DOHH2 (cell line): ENCODE measurements at regions not wholly inside any gene's neighbourhood (a gene's known extent, or its start where the extent isn't known, plus 50 kb on each side); places are given as distances from the start of the nearest gene placed in this dataset.

Experiments
- H3F3A ChIP-seq: fragments of 200-600 bp; sonication (generic), shearing (Covaris generic); 2 replicates; pipeline ENCODE4 v1.6.0; 2016; ENCODE audit warnings: antibody characterized with exemption, mild to moderate bottlenecking; ENCODE audit not compliant: control insufficient read depth, insufficient read depth
- H3K27ac ChIP-seq: fragments of 200-600 bp; sonication (generic); 2 replicates; pipeline ENCODE4 v1.5.1; 2014; ENCODE audit warnings: low read depth, mild to moderate bottlenecking, low read length, moderate library complexity
- H3K27me3 ChIP-seq: fragments of 200-600 bp; sonication (generic); 2 replicates; pipeline ENCODE4 v1.6.1; 2014; ENCODE audit warnings: mild to moderate bottlenecking, low read length, mixed read lengths; ENCODE audit not compliant: control insufficient read depth
- H3K36me3 ChIP-seq: fragments of 200-600 bp; sonication (generic); 2 replicates; pipeline ENCODE4 v1.6.1; 2014; ENCODE audit warnings: mild to moderate bottlenecking, low read length, moderate library complexity, mixed read lengths; ENCODE audit not compliant: control insufficient read depth
- H3K4me1 ChIP-seq: fragments of 200-600 bp; sonication (generic); 2 replicates; pipeline ENCODE4 v1.6.1; 2014; ENCODE audit warnings: mild to moderate bottlenecking, low read length, mixed read lengths; ENCODE audit not compliant: control insufficient read depth
- H3K4me2 ChIP-seq: fragments of 200-600 bp; sonication (generic); 2 replicates; pipeline ENCODE4 v1.6.0; 2014; ENCODE audit warnings: mild to moderate bottlenecking, low read length, moderate library complexity
- H3K4me3 ChIP-seq: fragments of 200-600 bp; sonication (generic); 2 replicates; pipeline ENCODE4 v1.5.1; 2014; ENCODE audit warnings: mild to moderate bottlenecking, low read length, mixed read lengths
- H3K79me2 ChIP-seq: fragments of 200-600 bp; sonication (generic); 2 replicates; pipeline ENCODE4 v1.6.1; 2014; ENCODE audit warnings: mild to moderate bottlenecking, low read length, mixed read lengths; ENCODE audit not compliant: control insufficient read depth
- H3K9me2 ChIP-seq: fragments of 200-600 bp; sonication (generic); replicated peaks from 2 replicates; pipeline ENCODE4 v1.6.1; 2014; ENCODE audit warnings: mild to moderate bottlenecking, low read length, mixed read lengths; ENCODE audit not compliant: control insufficient read depth
- H3K9me3 ChIP-seq: fragments of 200-600 bp; sonication (generic); 2 replicates; pipeline ENCODE4 v1.6.1; 2014; ENCODE audit warnings: antibody characterized with exemption, low read length, mixed read lengths; ENCODE audit not compliant: control insufficient read depth, insufficient read depth
- H4K20me1 ChIP-seq: fragments of 200-600 bp; sonication (generic); 2 replicates; pipeline ENCODE4 v1.6.0; 2014; ENCODE audit warnings: low read depth, mild to moderate bottlenecking, antibody characterized with exemption, low read length, moderate library complexity; ENCODE audit not compliant: control insufficient read depth, insufficient read depth
- EZH2phosphoT487 ChIP-seq: fragments of 200-600 bp; sonication (generic); IDR thresholded peaks from 2 replicates; pipeline ENCODE4 v1.6.1; 2017; ENCODE audit warnings: borderline replicate concordance, mild to moderate bottlenecking, antibody characterized with exemption, low read length, moderate library complexity, mixed read lengths
- TF ChIP-seq, protein P1 (sequence below): fragments of 200-600 bp; sonication (generic); IDR thresholded peaks from one replicate; pipeline ENCODE4 v1.5.1; 2014; ENCODE audit warnings: antibody characterized with exemption, mild to moderate bottlenecking, low read depth, low read length; ENCODE audit not compliant: poor library complexity, severe bottlenecking

DNA sequence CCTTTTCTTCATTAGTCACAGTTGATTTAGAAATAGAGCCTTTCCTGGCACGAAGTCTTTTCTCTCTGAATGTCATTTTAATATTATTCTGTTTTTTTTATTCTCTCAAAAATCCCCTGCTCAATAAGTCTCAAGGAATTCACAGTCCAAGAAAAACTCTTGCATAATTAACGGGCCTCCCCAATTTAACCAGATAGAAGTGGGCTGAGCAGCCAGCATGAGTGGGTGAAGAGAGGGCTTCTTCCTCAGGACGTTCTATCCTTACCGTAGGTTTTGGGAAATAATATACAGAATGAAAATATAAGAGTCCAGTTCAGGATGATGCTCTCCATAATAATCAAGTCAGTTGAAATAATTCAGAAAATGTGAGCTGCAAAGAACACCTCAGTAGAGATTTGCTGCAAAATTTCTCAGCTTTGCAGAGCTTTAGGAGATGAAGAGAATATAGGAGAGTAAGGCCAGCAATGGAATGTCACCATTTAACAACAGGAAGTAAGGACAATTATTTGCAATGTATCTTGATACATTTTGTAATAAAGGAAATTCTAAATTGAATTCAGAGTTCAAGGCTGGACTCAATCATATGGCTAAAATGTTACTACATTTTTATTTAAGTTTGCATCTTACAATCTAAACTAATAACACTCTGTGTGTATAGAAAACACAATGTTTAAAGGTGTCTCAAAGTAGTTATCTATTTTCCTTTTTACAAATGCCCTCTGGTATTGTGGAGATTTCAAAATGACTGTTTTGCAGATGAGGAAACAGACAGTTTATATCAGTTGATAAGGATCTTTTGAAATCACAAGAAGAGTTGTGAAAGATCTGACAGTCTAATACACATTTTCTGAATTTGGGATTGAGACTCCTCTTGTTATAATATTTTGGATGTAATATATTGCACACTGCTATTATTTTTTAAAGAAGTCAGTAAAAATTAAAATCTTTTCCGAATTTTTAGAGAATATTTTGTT lies 1724.1 kb upstream of the SEL1L start:
- Histone ChIP-seq H3K4me1 (no peaks in the 10 kb centered on the region), H3K27ac (no peak overlapping the region)
- TF ChIP-seq EZH2phosphoT487 = no peak
- TF ChIP-seq, protein P1, sequence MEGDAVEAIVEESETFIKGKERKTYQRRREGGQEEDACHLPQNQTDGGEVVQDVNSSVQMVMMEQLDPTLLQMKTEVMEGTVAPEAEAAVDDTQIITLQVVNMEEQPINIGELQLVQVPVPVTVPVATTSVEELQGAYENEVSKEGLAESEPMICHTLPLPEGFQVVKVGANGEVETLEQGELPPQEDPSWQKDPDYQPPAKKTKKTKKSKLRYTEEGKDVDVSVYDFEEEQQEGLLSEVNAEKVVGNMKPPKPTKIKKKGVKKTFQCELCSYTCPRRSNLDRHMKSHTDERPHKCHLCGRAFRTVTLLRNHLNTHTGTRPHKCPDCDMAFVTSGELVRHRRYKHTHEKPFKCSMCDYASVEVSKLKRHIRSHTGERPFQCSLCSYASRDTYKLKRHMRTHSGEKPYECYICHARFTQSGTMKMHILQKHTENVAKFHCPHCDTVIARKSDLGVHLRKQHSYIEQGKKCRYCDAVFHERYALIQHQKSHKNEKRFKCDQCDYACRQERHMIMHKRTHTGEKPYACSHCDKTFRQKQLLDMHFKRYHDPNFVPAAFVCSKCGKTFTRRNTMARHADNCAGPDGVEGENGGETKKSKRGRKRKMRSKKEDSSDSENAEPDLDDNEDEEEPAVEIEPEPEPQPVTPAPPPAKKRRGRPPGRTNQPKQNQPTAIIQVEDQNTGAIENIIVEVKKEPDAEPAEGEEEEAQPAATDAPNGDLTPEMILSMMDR = no peak

DNA sequence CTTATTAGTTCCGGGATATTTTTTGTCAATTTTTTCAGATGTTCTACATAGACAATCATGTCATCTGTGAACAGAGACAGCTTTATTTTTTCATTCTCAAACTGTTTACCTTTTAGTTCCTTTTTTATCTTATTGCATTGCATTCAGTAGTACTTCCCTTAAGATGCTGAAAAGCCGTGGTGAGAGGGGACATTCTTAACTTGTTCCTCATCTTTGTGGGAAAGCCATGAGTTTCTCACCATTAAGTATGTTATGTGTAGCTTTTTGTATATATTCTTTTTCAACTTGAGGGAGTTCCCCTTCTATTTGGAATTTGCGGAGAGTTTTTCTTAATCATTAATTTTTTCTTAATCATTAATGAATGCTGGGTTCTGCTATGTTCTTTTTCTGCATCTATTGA lies 1727.1 kb upstream of the SEL1L start:
- H3F3A ChIP-seq = no peaks in the 10 kb centered on the region

More for the DNA sequence above, 1724.1 kb upstream of the SEL1L start:
- no peaks in the 10 kb centered on the region for H3K36me3 ChIP-seq
- H4K20me1 ChIP-seq = no peaks in the 10 kb centered on the region
- H3K27me3 ChIP-seq = no peaks in the 10 kb centered on the region
- no peaks in the 10 kb centered on the region for H3K79me2 ChIP-seq
- no peaks in the 10 kb centered on the region for H3K9me2 ChIP-seq
- H3K9me3 ChIP-seq = no peaks in the 10 kb centered on the region
- H3K4me2 ChIP-seq = no peak overlapping the region
- no peaks in the 10 kb centered on the region for H3F3A ChIP-seq
- no peak overlapping the region for H3K4me3 ChIP-seq

DNA sequence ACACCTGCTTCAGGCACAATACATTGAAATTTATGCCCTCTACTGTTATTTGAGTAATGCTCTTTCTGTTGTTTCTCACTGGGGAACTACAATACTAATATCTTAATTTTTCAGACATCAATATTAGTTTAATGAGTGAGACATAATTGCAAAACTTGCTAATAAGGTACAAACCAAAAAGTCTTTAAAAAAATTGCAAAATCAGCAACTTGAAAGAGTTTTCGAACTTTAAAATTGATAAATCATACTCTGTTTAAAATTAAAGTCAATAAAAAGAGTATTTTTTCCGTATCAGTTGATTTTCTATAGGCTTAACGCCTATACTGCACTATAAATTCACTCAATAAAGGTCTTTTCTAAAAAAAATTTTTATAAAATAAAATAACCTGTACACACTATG lies 1735.9 kb upstream of the SEL1L start:
- Histone ChIP-seq H3K9me2 (no peaks in the 10 kb centered on the region), H3K79me2 (no peaks in the 10 kb centered on the region), H3K36me3 (no peaks in the 10 kb centered on the region), H3K9me3 (no peaks in the 10 kb centered on the region; the same call in 1 of the 2 replicates), H3K4me3 (no peak overlapping the region), H3K4me2 (no peak overlapping the region), H3K27me3 (no peaks in the 10 kb centered on the region), H4K20me1 (no peaks in the 10 kb centered on the region), H3F3A (no peaks in the 10 kb centered on the region), H3K27ac (no peak overlapping the region), H3K4me1 (no peaks in the 10 kb centered on the region)
- TF ChIP-seq EZH2phosphoT487 = no peak
- TF ChIP-seq, protein P1 = no peak

More for the DNA sequence above, 1727.1 kb upstream of the SEL1L start:
- H3K27me3 ChIP-seq = no peaks in the 10 kb centered on the region
- TF ChIP-seq, protein P1 = no peak
- TF ChIP-seq EZH2phosphoT487 = no peak
- H4K20me1 ChIP-seq = no peaks in the 10 kb centered on the region
- H3K9me2 ChIP-seq = no peaks in the 10 kb centered on the region
- H3K4me3 ChIP-seq = no peak overlapping the region
- no peaks in the 10 kb centered on the region for H3K79me2 ChIP-seq
- H3K9me3 ChIP-seq = peaks cover 3% of the 10 kb centered on the region; the same call in 1 of the 2 replicates
- H3K36me3 ChIP-seq = no peaks in the 10 kb centered on the region
- H3K27ac ChIP-seq = no peak overlapping the region
- no peaks in the 10 kb centered on the region for H3K4me1 ChIP-seq
- H3K4me2 ChIP-seq = no peak overlapping the region
